ENCODE measurements at regions not wholly inside any gene's neighbourhood (a gene's known extent, or its start where the extent isn't known, plus 50 kb on each side); places are given as distances from the start of the nearest gene placed in this dataset.

DNA sequence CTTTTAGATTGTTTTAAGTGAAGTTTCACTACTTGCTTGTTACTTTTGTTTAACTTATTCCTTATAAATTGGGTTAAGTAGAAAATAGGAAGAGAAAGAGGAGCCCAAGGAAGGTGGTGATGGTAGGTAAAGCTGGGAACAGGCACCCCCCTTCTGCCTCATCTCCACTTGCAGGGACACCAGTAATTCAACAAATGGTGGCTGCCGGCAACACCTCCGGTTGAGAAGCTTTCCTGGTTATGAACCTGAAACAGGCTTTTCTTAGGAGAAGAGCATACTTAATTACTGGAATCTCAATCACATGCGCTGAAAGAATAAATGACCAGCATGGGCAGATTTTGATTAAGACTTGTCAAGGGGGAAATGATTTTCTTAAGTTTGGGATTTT is 158.9 kb upstream of the ZNF217 start:
- no peak overlapping the region for H3K4me3 Mint-ChIP-seq (ENCODE audit: low read depth)
- peaks cover 17% of the 10 kb centered on the region for H3K4me1 Mint-ChIP-seq (ENCODE audit: low read depth)
- no peak for TF ChIP-seq CTCF (IDR thresholded peaks at IDR 0.05; ENCODE audit: unreplicated experiment)
- no peaks in the 10 kb centered on the region for H3K9me3 Mint-ChIP-seq (ENCODE audit: low read depth)
- H3K27me3 Mint-ChIP-seq: no peaks in the 10 kb centered on the region
- DNase-seq (ENCODE audit: low spot score, unreplicated experiment): no peak
- no peaks in the 10 kb centered on the region for H3K36me3 Mint-ChIP-seq (ENCODE audit: insufficient read depth)
- H3K27ac Mint-ChIP-seq: peak overlapping the region; percentile 33

DNA sequence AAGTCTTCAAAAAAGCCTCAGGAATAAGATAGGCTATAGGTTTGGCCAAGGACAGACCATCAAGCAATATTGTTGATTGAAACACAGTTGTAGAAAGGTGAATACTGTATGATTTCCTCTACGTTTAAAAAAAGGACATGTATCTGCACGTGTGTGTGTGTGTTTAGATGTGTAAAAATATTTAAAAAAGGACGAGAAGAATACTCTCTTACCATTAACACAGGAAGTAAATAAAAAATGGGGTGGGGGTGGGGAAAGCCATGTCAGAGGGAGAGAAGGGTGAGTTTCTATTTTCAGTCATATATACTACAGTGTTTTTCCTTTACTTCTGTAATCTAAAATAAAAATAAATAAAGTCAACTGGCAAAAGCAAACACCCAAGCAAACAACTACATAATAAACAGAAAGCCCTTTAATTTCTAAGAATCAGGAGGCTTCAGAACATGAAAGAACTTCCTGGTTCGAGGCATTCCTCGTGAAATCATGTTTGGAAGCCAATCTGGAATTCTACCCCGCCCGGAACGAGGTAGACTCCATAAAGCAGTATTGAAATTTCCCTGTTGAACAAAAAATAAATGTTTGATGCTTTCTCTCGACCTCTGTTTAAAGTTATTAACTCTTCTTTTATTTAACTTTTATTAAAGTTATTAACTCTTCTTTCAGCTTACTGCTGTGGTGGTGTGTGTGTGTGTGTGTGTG is 158.1 kb upstream of the ZNF217 start:
- Mint-ChIP-seq H3K9me3 (ENCODE audit: low read depth) (no peaks in the 10 kb centered on the region), H3K4me3 (ENCODE audit: low read depth) (no peak overlapping the region), H3K4me1 (ENCODE audit: low read depth) (peaks cover 17% of the 10 kb centered on the region)

DNA sequence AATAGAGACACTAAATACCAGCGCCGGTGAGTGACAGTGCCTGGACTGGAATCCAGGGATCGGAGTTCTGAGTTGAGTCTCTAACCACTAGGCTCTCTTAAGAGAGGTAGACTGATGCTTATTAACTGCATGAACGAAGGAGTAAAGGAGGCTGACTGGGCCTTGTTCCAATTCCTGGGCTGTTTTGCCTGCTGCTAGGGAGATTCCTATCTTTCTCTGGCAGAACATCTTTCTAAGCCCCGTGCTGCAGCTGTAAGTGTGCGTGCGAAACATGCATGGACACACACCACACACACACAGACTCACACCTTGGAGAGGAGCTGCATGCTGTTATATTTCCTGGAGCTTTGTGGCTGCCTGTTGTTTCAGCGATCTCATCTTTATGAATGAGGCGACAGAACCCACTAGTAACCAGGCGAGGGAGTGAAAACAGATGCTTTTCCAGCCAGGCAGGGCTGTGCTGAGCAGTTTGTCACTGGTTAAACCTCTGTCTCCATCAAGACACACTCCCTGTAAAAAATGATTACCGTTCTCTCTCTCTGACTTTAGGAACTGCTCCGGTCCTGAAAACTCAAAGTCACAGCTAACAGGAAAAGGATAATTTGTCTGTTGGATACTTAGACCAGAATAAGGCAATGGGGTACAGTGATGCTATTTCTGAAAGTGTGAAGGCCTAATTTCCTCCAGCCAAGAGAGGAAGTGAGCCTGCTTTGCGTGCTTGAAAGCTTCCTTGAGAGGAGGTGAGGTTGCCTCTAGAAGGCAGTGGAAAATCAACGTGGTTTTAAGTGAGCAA is 157.4 kb upstream of the ZNF217 start:
- H3K9me3 Mint-ChIP-seq (ENCODE audit: low read depth): no peaks in the 10 kb centered on the region
- no peak overlapping the region for H3K4me3 Mint-ChIP-seq (ENCODE audit: low read depth)
- H3K36me3 Mint-ChIP-seq (ENCODE audit: insufficient read depth): no peaks in the 10 kb centered on the region
- no peak for DNase-seq (ENCODE audit: low spot score, unreplicated experiment)
- TF ChIP-seq CTCF (IDR thresholded peaks at IDR 0.05; ENCODE audit: unreplicated experiment): no peak
- peak overlapping the region; percentile 89 for H3K27ac Mint-ChIP-seq
- H3K4me1 Mint-ChIP-seq (ENCODE audit: low read depth): peaks cover 17% of the 10 kb centered on the region
- no peaks in the 10 kb centered on the region for H3K27me3 Mint-ChIP-seq

More for the DNA sequence above, 158.1 kb upstream of the ZNF217 start:
- Mint-ChIP-seq H3K27me3 (no peaks in the 10 kb centered on the region), H3K27ac (peak overlapping the region; percentile 89), H3K36me3 (ENCODE audit: insufficient read depth) (no peaks in the 10 kb centered on the region)
- DNase-seq (ENCODE audit: low spot score, unreplicated experiment): no peak
- TF ChIP-seq CTCF (IDR thresholded peaks at IDR 0.05; ENCODE audit: unreplicated experiment): no peak

- Mint-ChIP-seq H3K9me3 (ENCODE audit: low read depth) (no peaks in the 10 kb centered on the region), H3K4me1 (ENCODE audit: low read depth) (peaks cover 17% of the 10 kb centered on the region), H3K4me3 (ENCODE audit: low read depth) (no peak overlapping the region), H3K27ac (no peak overlapping the region), H3K27me3 (no peaks in the 10 kb centered on the region), H3K36me3 (ENCODE audit: insufficient read depth) (no peaks in the 10 kb centered on the region)
- TF ChIP-seq CTCF (IDR thresholded peaks at IDR 0.05; ENCODE audit: unreplicated experiment): no peak
- no peak for DNase-seq (ENCODE audit: low spot score, unreplicated experiment)
These were observed 155.9 kb upstream of the ZNF217 start for GRCh38 chr20:53749499-53749898.

DNA sequence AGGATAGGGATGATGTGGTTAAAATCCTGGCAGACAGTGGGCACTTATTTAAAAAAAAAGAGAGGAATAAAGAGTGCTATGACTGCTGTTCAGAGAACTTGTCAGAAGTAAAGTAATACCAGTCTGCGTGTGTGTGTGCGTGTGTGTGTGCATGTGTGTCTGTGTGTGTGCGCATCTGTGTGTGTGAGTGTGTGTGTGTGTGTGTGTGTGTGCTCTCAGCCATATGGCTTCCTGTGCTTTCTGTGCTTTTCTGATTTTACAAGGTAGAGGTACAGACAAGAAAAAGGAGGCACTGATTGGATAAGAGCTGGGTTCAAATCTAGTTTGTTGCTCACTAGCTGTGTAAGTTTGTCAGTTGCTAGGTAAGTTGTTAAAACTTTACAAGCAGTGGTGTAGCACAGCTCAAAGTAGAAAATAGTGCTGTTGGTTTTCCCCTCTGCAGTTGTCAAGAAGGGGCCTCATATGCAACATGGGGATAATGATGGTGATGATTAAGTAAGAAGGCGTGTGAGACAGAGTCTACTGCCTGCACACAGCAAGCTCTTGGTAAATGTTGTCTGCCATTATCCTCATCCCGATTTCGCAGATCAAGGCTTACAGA is 155.3 kb upstream of the ZNF217 start:
- TF ChIP-seq CTCF (IDR thresholded peaks at IDR 0.05; ENCODE audit: unreplicated experiment): no peak
- no peak overlapping the region for H3K27ac Mint-ChIP-seq
- DNase-seq (ENCODE audit: low spot score, unreplicated experiment): no peak
- H3K9me3 Mint-ChIP-seq (ENCODE audit: low read depth): no peaks in the 10 kb centered on the region
- peaks cover 16% of the 10 kb centered on the region for H3K4me1 Mint-ChIP-seq (ENCODE audit: low read depth)
- H3K4me3 Mint-ChIP-seq (ENCODE audit: low read depth): no peak overlapping the region
- no peaks in the 10 kb centered on the region for H3K27me3 Mint-ChIP-seq
- no peaks in the 10 kb centered on the region for H3K36me3 Mint-ChIP-seq (ENCODE audit: insufficient read depth)

Measured in progenitor cell of endocrine pancreas (in vitro differentiated cells).